Nephron progenitor cell (in vitro differentiated cells): ENCODE measurements at regions not wholly inside any gene's neighbourhood (a gene's known extent, or its start where the extent isn't known, plus 50 kb on each side); places are given as distances from the start of the nearest gene placed in this dataset.

ENCODE experiments used
- DNase-seq: peaks from one replicate; pipeline ENCODE4 v3.0.0; 2021
- H3K27ac Mint-ChIP-seq: 2 replicates; pipeline ENCODE4 v1.8.0; 2021; ENCODE audit warnings: mild to moderate bottlenecking, moderate library complexity, mixed read lengths
- H3K27me3 Mint-ChIP-seq: 2 replicates; pipeline ENCODE4 v1.8.0; 2021; ENCODE audit warnings: mild to moderate bottlenecking, low read depth, mixed read lengths; ENCODE audit not compliant: poor library complexity
- H3K36me3 Mint-ChIP-seq: 2 replicates; pipeline ENCODE4 v1.8.0; 2021; ENCODE audit warnings: low read depth, mixed read lengths
- H3K4me1 Mint-ChIP-seq: 2 replicates; pipeline ENCODE4 v1.8.0; 2021; ENCODE audit warnings: mixed read lengths
- H3K4me3 Mint-ChIP-seq: 2 replicates; pipeline ENCODE4 v1.8.0; 2021; ENCODE audit warnings: mild to moderate bottlenecking, moderate library complexity, mixed read lengths
- H3K9me3 Mint-ChIP-seq: 2 replicates; pipeline ENCODE4 v1.8.0; 2021; ENCODE audit warnings: mild to moderate bottlenecking, moderate library complexity, mixed read lengths
- CTCF ChIP-seq: fragments of 200-600 bp; sonication (generic); IDR thresholded peaks from 2 replicates; pipeline ENCODE4 v1.5.0; 2021; ENCODE audit warnings: antibody characterized with exemption

- peaks cover 3% of the 10 kb centered on the region for H3K27me3 Mint-ChIP-seq
- H3K36me3 Mint-ChIP-seq = no peaks in the 10 kb centered on the region
- DNase-seq = no peak
- no peak overlapping the region for H3K4me3 Mint-ChIP-seq
- H3K27ac Mint-ChIP-seq = no peak overlapping the region
- peaks cover 8% of the 10 kb centered on the region for H3K9me3 Mint-ChIP-seq
- peaks cover 24% of the 10 kb centered on the region for H3K4me1 Mint-ChIP-seq
- no peak for TF ChIP-seq CTCF
Observed at GRCh38 chr1:221154932-221155331, 275.7 kb downstream of the HLX start.

GRCh38 chr1:221157026-221157761 lies 278.0 kb downstream of the HLX start:
- no peak for DNase-seq
- H3K4me3 Mint-ChIP-seq = no peak overlapping the region
- H3K36me3 Mint-ChIP-seq = no peaks in the 10 kb centered on the region
- TF ChIP-seq CTCF = no peak
- peaks cover 3% of the 10 kb centered on the region for H3K27me3 Mint-ChIP-seq
- peaks cover 39% of the 10 kb centered on the region for H3K4me1 Mint-ChIP-seq
- H3K9me3 Mint-ChIP-seq = peaks cover 5% of the 10 kb centered on the region
- no peak overlapping the region for H3K27ac Mint-ChIP-seq

- no peak for TF ChIP-seq CTCF
- no peak for DNase-seq
- H3K9me3 Mint-ChIP-seq = peaks cover 5% of the 10 kb centered on the region
- H3K27ac Mint-ChIP-seq = no peak overlapping the region
- no peak overlapping the region for H3K4me3 Mint-ChIP-seq
- peaks cover 53% of the 10 kb centered on the region for H3K4me1 Mint-ChIP-seq
- H3K36me3 Mint-ChIP-seq = no peaks in the 10 kb centered on the region
- H3K27me3 Mint-ChIP-seq = no peaks in the 10 kb centered on the region
Observed at GRCh38 chr1:221159608-221160007, 280.4 kb downstream of the HLX start.

- TF ChIP-seq CTCF = no peak
- H3K36me3 Mint-ChIP-seq = no peaks in the 10 kb centered on the region
- peak overlapping the region; percentile 50 for H3K27ac Mint-ChIP-seq
- peaks cover 60% of the 10 kb centered on the region for H3K4me1 Mint-ChIP-seq
- H3K4me3 Mint-ChIP-seq = no peak overlapping the region
- peaks cover 7% of the 10 kb centered on the region for H3K27me3 Mint-ChIP-seq
- H3K9me3 Mint-ChIP-seq = peaks cover 5% of the 10 kb centered on the region
- DNase-seq = no peak
Observed at GRCh38 chr1:221161571-221162041, 282.4 kb downstream of the HLX start.

- TF ChIP-seq CTCF = no peak
- H3K36me3 Mint-ChIP-seq = no peaks in the 10 kb centered on the region
- no peak for DNase-seq
- H3K27ac Mint-ChIP-seq = no peak overlapping the region
- no peak overlapping the region for H3K4me3 Mint-ChIP-seq
- H3K4me1 Mint-ChIP-seq = peaks cover 55% of the 10 kb centered on the region
- H3K27me3 Mint-ChIP-seq = peaks cover 7% of the 10 kb centered on the region
- peaks cover 5% of the 10 kb centered on the region for H3K9me3 Mint-ChIP-seq
Observed at GRCh38 chr1:221162352-221162751, 283.1 kb downstream of the HLX start.

GRCh38 chr1:221162939-221163338 lies 283.7 kb downstream of the HLX start:
- Mint-ChIP-seq H3K9me3 (peaks cover 5% of the 10 kb centered on the region), H3K36me3 (no peaks in the 10 kb centered on the region), H3K4me1 (peaks cover 55% of the 10 kb centered on the region), H3K27ac (no peak overlapping the region), H3K4me3 (no peak overlapping the region), H3K27me3 (peaks cover 7% of the 10 kb centered on the region)
- no peak for TF ChIP-seq CTCF
- no peak for DNase-seq
